CD14-positive monocyte (primary cell): ENCODE measurements at regions not wholly inside any gene's neighbourhood (a gene's known extent, or its start where the extent isn't known, plus 50 kb on each side); places are given as distances from the start of the nearest gene placed in this dataset.

Experiments used
- DNase-seq, 3 donors: peaks; one replicate each; pipeline ENCODE4 v3.0.0-alpha.2; 2011 to 2022
- H2AFZ ChIP-seq: 2 replicates; pipeline ENCODE4 v1.6.0; 2012; ENCODE audit warnings: mild to moderate bottlenecking, low read depth, low read length, inconsistent platforms; ENCODE audit not compliant: insufficient read depth, poor library complexity, severe bottlenecking
- H3K27ac ChIP-seq, 2 donors: 1 replicate in 1 of 2; 2 replicates in 1 of 2; pipeline ENCODE4 v1.5.1; 2012 to 2013; ENCODE audit warnings: low read length in 2 of 2, control low read depth in 1 of 2, inconsistent platforms in 1 of 2, low read depth in 1 of 2, mild to moderate bottlenecking in 1 of 2
- H3K27me3 ChIP-seq, 2 donors: one replicate each; pipeline versions ENCODE4 v1.6.0 to v1.6.1; 2011 to 2013; ENCODE audit warnings: low read length in 2 of 2; ENCODE audit not compliant: control insufficient read depth in 2 of 2, insufficient read depth in 2 of 2
- H3K36me3 ChIP-seq, 2 donors: replicated peaks in 1 of 2; 1 replicate in 1 of 2; 2 replicates in 1 of 2; pipeline versions ENCODE4 v1.5.1 to v1.6.1; 2012 to 2013; ENCODE audit warnings: low read length in 2 of 2, control low read depth in 1 of 2, inconsistent platforms in 1 of 2, mild to moderate bottlenecking in 1 of 2; ENCODE audit not compliant: insufficient read depth in 2 of 2, control insufficient read depth in 1 of 2
- H3K4me1 ChIP-seq, 2 donors: 1 replicate in 1 of 2; 2 replicates in 1 of 2; pipeline versions ENCODE4 v1.5.1 to v1.6.1; 2012 to 2013; ENCODE audit warnings: low read length in 2 of 2, control low read depth in 1 of 2, inconsistent platforms in 1 of 2, mild to moderate bottlenecking in 1 of 2, moderate library complexity in 1 of 2; ENCODE audit not compliant: insufficient read depth in 2 of 2, control insufficient read depth in 1 of 2
- H3K4me2 ChIP-seq: replicated peaks from 2 replicates; pipeline ENCODE3; 2012; ENCODE audit warnings: low read length, moderate library complexity, mild to moderate bottlenecking; ENCODE audit not compliant: poor library complexity, severe bottlenecking; ENCODE audit errors: extremely low read depth
- H3K4me3 ChIP-seq, 3 experiments: fragments of 200-600 bp in 1 of 3; sonication (generic) in 1 of 3; replicated peaks in 1 of 3; 1 replicate in 2 of 3; 2 replicates in 1 of 3; pipeline ENCODE4 v1.5.1; 2011 to 2013; ENCODE audit warnings: low read length in 3 of 3, mild to moderate bottlenecking in 3 of 3, control low read depth in 2 of 3, low read depth in 2 of 3, inconsistent platforms in 1 of 3, moderate library complexity in 1 of 3
- H3K79me2 ChIP-seq: 2 replicates; pipeline ENCODE4 v1.6.0; 2012; ENCODE audit warnings: mild to moderate bottlenecking, control low read depth, inconsistent platforms, low read length, moderate library complexity; ENCODE audit not compliant: insufficient read depth
- H3K9ac ChIP-seq: 2 replicates; pipeline ENCODE4 v1.6.0; 2017; ENCODE audit warnings: low read length, mild to moderate bottlenecking; ENCODE audit not compliant: insufficient read depth, poor library complexity, severe bottlenecking
- H3K9me3 ChIP-seq, 2 donors: replicated peaks in 1 of 2; 1 replicate in 1 of 2; 2 replicates in 1 of 2; pipeline versions ENCODE4 v1.5.1 to v1.6.1; 2012 to 2013; ENCODE audit warnings: low read length in 2 of 2, control low read depth in 1 of 2; ENCODE audit not compliant: control insufficient read depth in 1 of 2, insufficient read depth in 1 of 2
- H4K20me1 ChIP-seq: 2 replicates; pipeline ENCODE4 v1.6.0; 2012; ENCODE audit warnings: mild to moderate bottlenecking, low read length, control low read depth, moderate library complexity; ENCODE audit not compliant: insufficient read depth
- H3K27ac Mint-ChIP-seq, 7 donors: one replicate each; pipeline ENCODE4 v1.8.0; 2020; ENCODE audit warnings: mild to moderate bottlenecking in 7 of 7, mixed read lengths in 7 of 7, moderate library complexity in 6 of 7, inconsistent platforms in 2 of 7
- H3K27me3 Mint-ChIP-seq, 3 donors: one replicate each; pipeline ENCODE4 v1.8.0; 2021 to 2022; ENCODE audit warnings: low read depth in 3 of 3, mild to moderate bottlenecking in 3 of 3, mixed read lengths in 3 of 3, moderate library complexity in 3 of 3, inconsistent platforms in 1 of 3
- H3K36me3 Mint-ChIP-seq, 2 donors: one replicate each; pipeline ENCODE4 v1.8.0; 2020; ENCODE audit warnings: mixed read lengths in 2 of 2, inconsistent platforms in 1 of 2, mild to moderate bottlenecking in 1 of 2
- H3K4me1 Mint-ChIP-seq: one replicate; pipeline ENCODE4 v1.8.0; 2020; ENCODE audit warnings: mild to moderate bottlenecking, mixed read lengths
- H3K4me3 Mint-ChIP-seq, 2 donors: one replicate each; pipeline ENCODE4 v1.8.0; 2020; ENCODE audit warnings: mild to moderate bottlenecking in 2 of 2, mixed read lengths in 2 of 2, moderate library complexity in 1 of 2
- H3K9me3 Mint-ChIP-seq, 7 donors: one replicate each; pipeline ENCODE4 v1.8.0; 2020 to 2022; ENCODE audit warnings: mixed read lengths in 7 of 7, mild to moderate bottlenecking in 6 of 7, moderate library complexity in 6 of 7, inconsistent platforms in 2 of 7
- CTCF ChIP-seq: fragments of 200-600 bp; IDR thresholded peaks from one replicate; pipeline ENCODE4 v1.8.0; 2022; ENCODE audit warnings: antibody characterized with exemption, mild to moderate bottlenecking
- WGBS: methylation state at CpG from one replicate; pipeline ENCODE4 v1.1.5; 2013; ENCODE audit warnings: missing lambda C conversion rate; ENCODE audit not compliant: insufficient coverage; 5-methylcytosine and 5-hydroxymethylcytosine counted together
- intact Hi-C, 2 donors: fragments of 100-400 bp; cut with micrococcal nuclease; formaldehyde crosslinking; loops; one replicate each; pipeline versions ENCODE4 v1.15.0 to v1.15.1; 2023

- Histone ChIP-seq H2AFZ (no peak overlapping the region), H3K27me3 (no peaks in the 10 kb centered on the region), H3K4me2 (no peak overlapping the region), H3K27ac (no peak overlapping the region), H4K20me1 (no peaks in the 10 kb centered on the region), H3K79me2 (no peaks in the 10 kb centered on the region), H3K4me3 (no peak overlapping the region), H3K9me3 (peaks cover 100% of the 10 kb centered on the region in 2 donors), H3K36me3 (no peaks in the 10 kb centered on the region), H3K9ac (no peak overlapping the region), H3K4me1 (no peaks in the 10 kb centered on the region)
- H3K4me3 Mint-ChIP-seq = no peak overlapping the region
- WGBS = 67% methylated on average over 23 of the region's 27 CpGs
- H3K9me3 Mint-ChIP-seq = peaks cover 73 to 95% (median 84%) of the 10 kb centered on the region in 7 donors
- H3K27me3 Mint-ChIP-seq = peaks cover 0 to 2% (median 0%) of the 10 kb centered on the region in 3 donors
- no peak for DNase-seq
- intact Hi-C loops = no loop called here
- no peaks in the 10 kb centered on the region for H3K36me3 Mint-ChIP-seq
- TF ChIP-seq CTCF = no peak
- H3K4me1 Mint-ChIP-seq = no peaks in the 10 kb centered on the region
- H3K27ac Mint-ChIP-seq = no peak overlapping the region
Measured at GRCh38 chr12:34396006-34396860, 373.9 kb downstream of the ALG10 start.

DNA sequence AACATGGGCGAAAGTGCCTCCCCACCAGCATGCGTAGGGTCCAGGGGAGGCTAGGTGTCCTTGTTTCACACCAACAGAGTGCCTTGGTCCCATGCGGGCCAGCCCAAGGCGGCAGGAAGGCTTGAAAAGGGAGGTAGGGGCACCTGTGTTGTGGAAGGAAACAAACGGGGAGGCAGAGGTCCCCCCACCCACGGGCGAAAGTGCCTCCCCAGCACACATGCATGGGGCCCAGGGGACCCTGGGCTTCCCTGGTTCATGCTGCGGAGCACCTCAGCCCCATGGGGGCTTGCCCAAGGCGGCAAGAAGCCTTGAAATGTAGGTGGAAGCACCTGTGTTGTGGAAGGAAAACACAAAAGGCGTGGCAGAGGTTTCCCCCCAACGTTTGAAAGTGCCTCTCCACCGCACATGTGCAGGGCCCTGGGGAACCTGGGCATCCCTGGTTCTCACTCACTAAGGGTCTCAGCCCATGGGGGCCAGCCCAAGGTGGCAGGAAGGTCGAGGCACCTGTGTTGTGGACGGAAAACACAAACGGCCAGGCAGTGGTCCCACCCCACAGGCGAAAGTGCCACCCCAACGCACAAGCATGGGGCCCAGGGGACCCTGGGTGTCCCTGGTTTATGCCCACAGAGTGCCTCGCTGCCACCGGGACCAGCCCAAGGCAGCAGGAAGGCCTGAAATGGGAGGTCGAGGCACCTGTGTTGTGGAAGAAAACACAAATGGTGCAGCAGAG, 374.7 kb downstream of the ALG10 start:
- TF ChIP-seq CTCF = no peak
- Mint-ChIP-seq H3K27me3 (peaks cover 0 to 2% (median 0%) of the 10 kb centered on the region in 3 donors), H3K4me3 (no peak overlapping the region), H3K36me3 (no peaks in the 10 kb centered on the region), H3K27ac (no peak overlapping the region), H3K9me3 (peaks cover 69 to 94% (median 83%) of the 10 kb centered on the region in 7 donors), H3K4me1 (no peaks in the 10 kb centered on the region)
- Histone ChIP-seq H3K36me3 (no peaks in the 10 kb centered on the region), H3K9me3 (peaks cover 100% of the 10 kb centered on the region in 2 donors), H3K27ac (no peak overlapping the region), H3K27me3 (no peaks in the 10 kb centered on the region), H2AFZ (no peak overlapping the region), H3K79me2 (no peaks in the 10 kb centered on the region), H4K20me1 (no peaks in the 10 kb centered on the region), H3K4me1 (no peaks in the 10 kb centered on the region), H3K4me3 (no peak overlapping the region), H3K9ac (no peak overlapping the region), H3K4me2 (no peak overlapping the region)
- WGBS = 81% methylated on average over 12 of the region's 20 CpGs
- DNase-seq = no peak
- intact Hi-C loops = no loop called here
